ENCODE measurements at regions not wholly inside any gene's neighbourhood (a gene's known extent, or its start where the extent isn't known, plus 50 kb on each side); places are given as distances from the start of the nearest gene placed in this dataset.

- Histone ChIP-seq H2AFZ (ENCODE audit: low read depth) (no peak overlapping the region), H3K36me3 (replicated peaks in 1 of 2; ENCODE audit: control insufficient read depth in 1 of 2, insufficient read depth in 2 of 2, low read length in 1 of 2) (no peaks in the 10 kb centered on the region), H4K20me1 (ENCODE audit: insufficient read depth) (no peaks in the 10 kb centered on the region), H3K27me3 (ENCODE audit: insufficient read depth) (no peaks in the 10 kb centered on the region), H3K4me1 (ENCODE audit: control insufficient read depth in 1 of 2, insufficient read depth in 2 of 2, low read depth in 1 of 2, low read length in 1 of 2) (no peaks in the 10 kb centered on the region; a peak in 1 of 4 replicates), H3F3A (replicated peaks; ENCODE audit: insufficient read depth) (no peaks in the 10 kb centered on the region), H3K4me2 (no peak overlapping the region), H3K9me2 (no peaks in the 10 kb centered on the region), H3K27ac (ENCODE audit: low read depth in 2 of 2, low read length in 1 of 2) (no peak overlapping the region), H3K9ac (no peak overlapping the region), H3K4me3 (ENCODE audit: low read depth in 2 of 2, low read length in 1 of 2) (no peak overlapping the region), H3K79me2 (ENCODE audit: insufficient read depth) (no peaks in the 10 kb centered on the region), H3K9me3 (no peaks in the 10 kb centered on the region)
- TF ChIP-seq, protein P1, sequence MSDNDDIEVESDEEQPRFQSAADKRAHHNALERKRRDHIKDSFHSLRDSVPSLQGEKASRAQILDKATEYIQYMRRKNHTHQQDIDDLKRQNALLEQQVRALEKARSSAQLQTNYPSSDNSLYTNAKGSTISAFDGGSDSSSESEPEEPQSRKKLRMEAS (IDR thresholded peaks at IDR 0.05; ENCODE audit: low read depth) = no peak
- TF ChIP-seq TEAD4 (IDR thresholded peaks at IDR 0.05; ENCODE audit: borderline replicate concordance, insufficient read depth) (no peak), CTCF (IDR thresholded peaks at IDR 0.05) (no peak)
- no peak for DNase-seq
- ChIA-PET CTCF (no interaction called here), POLR2A (no interaction called here)
- 73% methylated on average over 7 of the region's 8 CpGs for WGBS (ENCODE audit: low lambda C conversion rate)
Measured at GRCh38 chr2:230661072-230661957, 51.3 kb upstream of the CAB39 start.
